ENCODE measurements at regions not wholly inside any gene's neighbourhood (a gene's known extent, or its start where the extent isn't known, plus 50 kb on each side); places are given as distances from the start of the nearest gene placed in this dataset.

DNA sequence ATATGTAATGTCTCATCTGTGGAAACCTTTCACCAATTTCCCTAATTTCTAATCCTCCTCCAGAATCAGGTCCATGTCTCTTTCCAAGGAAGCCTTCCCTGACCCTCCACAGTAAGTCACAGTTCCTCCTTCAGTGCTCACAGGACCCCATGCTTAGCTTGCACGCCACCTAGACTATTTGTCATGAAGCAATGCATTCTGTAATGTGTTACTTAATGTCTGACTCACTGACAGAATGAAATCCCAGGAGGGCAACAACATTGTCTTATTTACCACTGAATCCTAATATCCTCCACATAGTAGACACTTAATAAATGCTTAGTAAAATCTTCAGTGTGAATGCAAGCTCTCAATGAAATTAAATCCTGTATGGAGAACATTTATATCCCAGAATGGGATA lies 245.9 kb upstream of the PLD5 start:
- CTCF ChIA-PET, result no interaction called here
- Mint-ChIP-seq H3K4me1 (no peaks in the 10 kb centered on the region), H3K4me3 (no peak overlapping the region), H3K27me3 (no peaks in the 10 kb centered on the region), H3K36me3 (no peaks in the 10 kb centered on the region), H3K9me3 (ENCODE audit: low read depth) (peaks cover 5% of the 10 kb centered on the region), H3K27ac (no peak overlapping the region)
- DNase-seq, result no peak
- no peak for ATAC-seq

- Mint-ChIP-seq H3K27me3 (no peaks in the 10 kb centered on the region), H3K36me3 (no peaks in the 10 kb centered on the region), H3K4me1 (no peaks in the 10 kb centered on the region), H3K4me3 (no peak overlapping the region), H3K9me3 (ENCODE audit: low read depth) (no peaks in the 10 kb centered on the region), H3K27ac (no peak overlapping the region)
- ATAC-seq (no peak), DNase-seq (no peak)
- CTCF ChIA-PET, result no interaction called here
These were observed 239.7 kb upstream of the PLD5 start for GRCh38 chr1:242764161-242764560.

DNA sequence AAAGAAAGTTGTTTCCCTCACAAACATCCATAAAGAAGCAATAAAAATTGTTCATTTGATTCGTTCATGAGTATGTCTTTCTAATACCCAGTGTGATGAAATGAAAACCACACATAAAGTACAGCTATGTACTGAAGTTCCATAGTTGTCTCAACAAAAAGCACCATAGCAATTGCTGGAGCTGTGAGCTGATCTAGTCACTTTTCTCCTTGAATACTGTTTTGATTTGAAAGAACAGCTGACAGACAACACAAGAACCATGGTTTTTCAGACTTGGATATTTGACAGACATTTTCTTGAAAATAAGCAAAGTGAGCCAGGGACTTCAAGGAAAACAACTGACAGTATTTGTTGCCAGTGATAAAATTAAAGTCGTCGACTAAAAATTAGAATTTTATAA lies 237.1 kb upstream of the PLD5 start:
- Mint-ChIP-seq H3K4me1 (no peaks in the 10 kb centered on the region), H3K27ac (no peak overlapping the region), H3K27me3 (no peaks in the 10 kb centered on the region), H3K9me3 (ENCODE audit: low read depth) (no peaks in the 10 kb centered on the region), H3K4me3 (no peak overlapping the region), H3K36me3 (no peaks in the 10 kb centered on the region)
- CTCF ChIA-PET, result no interaction called here
- DNase-seq (no peak), ATAC-seq (no peak)

- Mint-ChIP-seq H3K4me1 (no peaks in the 10 kb centered on the region), H3K36me3 (no peaks in the 10 kb centered on the region), H3K27ac (no peak overlapping the region), H3K4me3 (no peak overlapping the region), H3K27me3 (no peaks in the 10 kb centered on the region), H3K9me3 (ENCODE audit: low read depth) (no peaks in the 10 kb centered on the region)
- ATAC-seq (no peak), DNase-seq (no peak)
- CTCF ChIA-PET, result no interaction called here
These were observed 230.4 kb upstream of the PLD5 start for GRCh38 chr1:242754926-242755325.

GRCh38 chr1:242754125-242754524 lies 229.6 kb upstream of the PLD5 start:
- no peak for DNase-seq
- H3K27ac Mint-ChIP-seq, result no peak overlapping the region
- H3K27me3 Mint-ChIP-seq, result no peaks in the 10 kb centered on the region
- H3K4me3 Mint-ChIP-seq, result no peak overlapping the region
- H3K9me3 Mint-ChIP-seq (ENCODE audit: low read depth), result no peaks in the 10 kb centered on the region
- CTCF ChIA-PET, result no interaction called here
- H3K4me1 Mint-ChIP-seq, result no peaks in the 10 kb centered on the region
- H3K36me3 Mint-ChIP-seq, result no peaks in the 10 kb centered on the region
- no peak for ATAC-seq

DNA sequence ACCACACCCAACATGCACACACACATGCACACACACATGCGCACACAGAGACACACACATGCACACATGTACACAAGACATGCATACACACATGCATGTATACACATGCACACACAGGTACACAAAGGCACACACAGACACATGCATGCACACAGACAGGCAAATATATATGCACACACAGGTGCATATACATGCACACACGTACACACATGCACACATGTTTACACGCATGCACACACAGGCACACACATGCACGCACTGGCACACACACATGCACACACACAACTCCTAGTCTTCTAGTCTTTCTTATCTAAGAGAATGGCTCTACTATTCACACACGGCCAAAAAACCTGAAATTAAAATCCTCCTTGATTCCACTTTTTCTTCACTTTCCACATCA lies 222.7 kb upstream of the PLD5 start:
- Mint-ChIP-seq H3K36me3 (no peaks in the 10 kb centered on the region), H3K4me3 (no peak overlapping the region), H3K27me3 (no peaks in the 10 kb centered on the region), H3K27ac (no peak overlapping the region), H3K4me1 (no peaks in the 10 kb centered on the region), H3K9me3 (ENCODE audit: low read depth) (peaks cover 4% of the 10 kb centered on the region)
- CTCF ChIA-PET, result no interaction called here
- no peak for DNase-seq
- no peak for ATAC-seq

- no peaks in the 10 kb centered on the region for H3K27me3 Mint-ChIP-seq
- ATAC-seq, result no peak
- H3K4me1 Mint-ChIP-seq, result no peaks in the 10 kb centered on the region
- peaks cover 10% of the 10 kb centered on the region for H3K9me3 Mint-ChIP-seq (ENCODE audit: low read depth)
- DNase-seq, result no peak
- CTCF ChIA-PET, result no interaction called here
- H3K36me3 Mint-ChIP-seq, result no peaks in the 10 kb centered on the region
- no peak overlapping the region for H3K27ac Mint-ChIP-seq
- H3K4me3 Mint-ChIP-seq, result no peak overlapping the region
These were observed 220.6 kb upstream of the PLD5 start for GRCh38 chr1:242745079-242745478.

DNA sequence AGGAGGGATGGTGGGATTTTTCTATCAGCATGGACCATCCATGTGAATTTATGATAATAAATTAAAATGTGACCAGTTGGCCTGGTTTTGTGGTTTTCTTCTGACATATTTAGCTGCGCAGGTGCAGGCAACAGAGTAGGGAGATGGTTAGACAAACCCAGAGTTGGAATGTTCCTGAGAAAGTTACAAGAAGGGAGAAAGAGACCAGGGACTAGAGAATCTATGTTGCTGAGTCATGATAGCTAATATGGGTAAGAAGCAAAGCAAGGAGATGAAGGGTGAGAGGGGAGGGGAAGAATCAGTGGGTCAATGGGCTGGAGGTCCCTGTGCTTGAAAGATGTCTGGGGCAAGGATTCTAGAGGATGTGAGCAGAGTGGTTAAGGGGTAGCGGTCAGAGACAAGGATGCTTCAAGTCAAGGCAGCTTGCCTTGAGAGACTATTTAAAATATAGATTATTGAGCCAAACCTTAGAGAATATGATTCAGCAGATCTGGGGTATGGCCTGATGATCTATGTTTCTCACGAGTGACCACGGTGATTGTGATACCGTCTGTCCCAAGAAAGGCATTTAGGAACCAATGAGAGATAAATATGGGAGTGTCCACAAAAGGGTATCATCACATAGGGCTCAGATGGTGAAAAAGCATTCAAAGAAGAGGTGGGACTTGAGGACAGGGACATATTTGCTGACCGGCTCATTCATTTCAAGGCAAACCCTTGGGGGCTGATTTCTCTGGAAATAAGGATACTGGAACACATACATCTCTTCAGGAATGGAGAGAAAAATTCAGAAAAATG lies 219.7 kb upstream of the PLD5 start:
- Mint-ChIP-seq H3K27me3 (no peaks in the 10 kb centered on the region), H3K36me3 (no peaks in the 10 kb centered on the region), H3K27ac (no peak overlapping the region), H3K4me1 (no peaks in the 10 kb centered on the region), H3K4me3 (no peak overlapping the region), H3K9me3 (ENCODE audit: low read depth) (peaks cover 10% of the 10 kb centered on the region)
- no peak for DNase-seq
- CTCF ChIA-PET, result no interaction called here
- no peak for ATAC-seq

DNA sequence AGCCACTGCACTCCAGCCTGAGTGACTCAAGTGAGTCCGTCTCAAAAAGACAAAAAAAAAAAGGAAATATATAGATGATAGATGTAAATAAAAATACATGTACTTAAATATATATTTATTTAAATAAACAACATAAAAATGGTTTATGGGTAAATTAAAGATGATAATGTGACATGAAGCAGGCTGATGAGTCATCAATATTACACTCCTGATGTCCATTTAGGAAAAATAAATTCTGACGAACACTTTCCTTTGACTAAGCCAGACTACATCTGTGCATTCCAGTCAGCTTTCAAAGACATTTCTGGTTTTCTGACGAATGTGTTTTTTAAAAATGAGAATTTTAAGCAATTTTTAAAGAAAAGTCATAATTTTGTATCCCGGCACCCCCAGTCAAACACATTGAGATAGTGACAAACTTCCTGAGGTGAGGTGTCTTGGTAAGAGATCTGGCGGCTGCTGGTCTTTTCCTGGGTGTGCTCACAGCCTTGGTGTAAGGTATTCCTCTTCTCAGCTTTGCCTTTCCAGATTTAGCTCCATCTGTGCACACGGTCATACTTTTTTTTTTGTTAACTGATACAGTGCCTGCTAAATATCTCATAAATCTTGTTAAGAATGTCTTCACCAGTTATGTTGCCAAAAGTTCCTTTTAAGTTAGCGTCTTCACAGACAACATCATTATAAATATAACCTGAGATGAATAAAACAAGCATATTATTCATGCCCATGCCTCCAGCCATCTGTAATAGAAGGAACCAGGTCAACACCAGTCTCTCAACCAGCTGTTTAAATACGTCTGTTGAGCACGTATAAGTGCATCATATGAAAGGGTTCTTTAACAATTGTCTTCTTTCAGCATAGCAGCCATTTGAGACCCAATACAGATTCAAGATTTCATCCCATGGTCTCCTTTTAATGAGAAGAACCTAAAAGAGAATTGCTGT lies 214.5 kb upstream of the PLD5 start:
- CTCF ChIA-PET, result no interaction called here
- ATAC-seq, result no peak
- no peaks in the 10 kb centered on the region for H3K27me3 Mint-ChIP-seq

DNA sequence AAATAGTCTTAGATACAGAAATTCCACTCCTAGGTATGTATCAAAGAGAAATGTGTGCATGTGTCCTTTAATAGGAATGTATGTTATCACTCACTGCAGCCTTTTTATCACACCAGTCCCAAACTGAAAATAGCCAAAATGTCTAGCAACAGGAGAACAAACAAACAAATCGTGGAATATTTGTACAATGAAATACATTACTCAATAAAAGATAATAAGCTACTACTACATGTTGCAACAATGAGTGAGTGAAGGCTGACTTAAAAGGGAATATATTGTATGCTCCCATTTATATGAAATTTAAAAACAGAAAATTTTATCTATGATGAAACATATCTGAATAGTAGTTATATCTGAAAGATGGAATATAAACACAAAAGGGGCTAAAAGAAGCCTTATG lies 212.1 kb upstream of the PLD5 start:
- Mint-ChIP-seq H3K4me3 (no peak overlapping the region), H3K4me1 (no peaks in the 10 kb centered on the region), H3K36me3 (no peaks in the 10 kb centered on the region), H3K9me3 (ENCODE audit: low read depth) (peaks cover 3% of the 10 kb centered on the region), H3K27ac (no peak overlapping the region), H3K27me3 (no peaks in the 10 kb centered on the region)
- ATAC-seq (no peak), DNase-seq (no peak)
- CTCF ChIA-PET, result no interaction called here

More for the DNA sequence above, 214.5 kb upstream of the PLD5 start:
- H3K4me3 Mint-ChIP-seq, result no peak overlapping the region
- no peak for DNase-seq
- no peaks in the 10 kb centered on the region for H3K36me3 Mint-ChIP-seq
- no peaks in the 10 kb centered on the region for H3K4me1 Mint-ChIP-seq
- H3K9me3 Mint-ChIP-seq (ENCODE audit: low read depth), result peaks cover 6% of the 10 kb centered on the region
- H3K27ac Mint-ChIP-seq, result no peak overlapping the region

GRCh38 chr1:242735323-242735722 lies 210.8 kb upstream of the PLD5 start:
- H3K27me3 Mint-ChIP-seq, result no peaks in the 10 kb centered on the region
- H3K9me3 Mint-ChIP-seq (ENCODE audit: low read depth), result no peaks in the 10 kb centered on the region
- no peak overlapping the region for H3K27ac Mint-ChIP-seq
- no peaks in the 10 kb centered on the region for H3K4me1 Mint-ChIP-seq
- CTCF ChIA-PET, result no interaction called here
- ATAC-seq, result no peak
- H3K4me3 Mint-ChIP-seq, result no peak overlapping the region
- no peak for DNase-seq
- H3K36me3 Mint-ChIP-seq, result no peaks in the 10 kb centered on the region

DNA sequence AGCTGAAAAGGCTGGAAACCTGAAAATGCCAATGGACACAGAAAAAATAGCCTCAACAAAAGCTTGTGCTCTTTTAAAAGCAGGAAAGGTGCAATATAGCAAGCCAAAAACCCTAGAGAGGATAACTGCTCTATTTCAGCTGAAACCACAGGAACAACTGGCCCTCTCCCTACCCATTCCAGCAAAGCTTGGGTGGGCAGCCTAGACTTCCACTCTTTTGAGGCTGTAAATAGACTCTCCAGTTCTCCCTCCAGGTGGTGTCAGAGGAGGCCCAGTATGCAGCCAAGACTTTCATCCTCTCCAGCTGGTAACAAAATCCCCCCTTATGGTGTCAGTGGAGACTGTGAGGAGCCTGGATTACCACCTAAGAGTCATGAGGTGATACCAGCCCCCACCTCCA lies 206.9 kb upstream of the PLD5 start:
- H3K27ac Mint-ChIP-seq, result no peak overlapping the region
- H3K36me3 Mint-ChIP-seq, result no peaks in the 10 kb centered on the region
- H3K9me3 Mint-ChIP-seq (ENCODE audit: low read depth), result no peaks in the 10 kb centered on the region
- DNase-seq (no peak), ATAC-seq (no peak)
- no peaks in the 10 kb centered on the region for H3K4me1 Mint-ChIP-seq
- CTCF ChIA-PET, result no interaction called here
- no peaks in the 10 kb centered on the region for H3K27me3 Mint-ChIP-seq
- H3K4me3 Mint-ChIP-seq, result no peak overlapping the region

DNA sequence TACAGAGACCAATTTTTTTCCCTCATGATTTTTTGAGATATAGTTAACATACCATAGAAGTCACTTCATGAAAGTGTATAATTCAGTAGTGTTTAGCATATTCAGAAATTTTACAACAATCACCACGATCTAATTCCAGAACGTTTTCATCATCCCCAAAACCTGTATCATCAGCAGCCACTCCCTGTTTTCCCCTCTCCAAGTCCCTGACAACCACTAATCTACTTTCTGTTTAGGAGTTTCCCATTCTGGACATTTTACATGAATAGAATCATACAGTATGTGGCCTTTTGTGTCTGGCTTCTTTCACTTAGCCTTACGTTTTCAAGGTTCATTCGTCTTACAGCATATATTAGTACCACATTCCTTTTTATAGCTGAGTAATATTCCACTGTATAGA lies 204.2 kb upstream of the PLD5 start:
- ATAC-seq (no peak), DNase-seq (no peak)
- Mint-ChIP-seq H3K36me3 (no peaks in the 10 kb centered on the region), H3K4me3 (no peak overlapping the region), H3K9me3 (ENCODE audit: low read depth) (no peaks in the 10 kb centered on the region), H3K4me1 (no peaks in the 10 kb centered on the region), H3K27ac (no peak overlapping the region), H3K27me3 (no peaks in the 10 kb centered on the region)
- CTCF ChIA-PET, result no interaction called here

DNA sequence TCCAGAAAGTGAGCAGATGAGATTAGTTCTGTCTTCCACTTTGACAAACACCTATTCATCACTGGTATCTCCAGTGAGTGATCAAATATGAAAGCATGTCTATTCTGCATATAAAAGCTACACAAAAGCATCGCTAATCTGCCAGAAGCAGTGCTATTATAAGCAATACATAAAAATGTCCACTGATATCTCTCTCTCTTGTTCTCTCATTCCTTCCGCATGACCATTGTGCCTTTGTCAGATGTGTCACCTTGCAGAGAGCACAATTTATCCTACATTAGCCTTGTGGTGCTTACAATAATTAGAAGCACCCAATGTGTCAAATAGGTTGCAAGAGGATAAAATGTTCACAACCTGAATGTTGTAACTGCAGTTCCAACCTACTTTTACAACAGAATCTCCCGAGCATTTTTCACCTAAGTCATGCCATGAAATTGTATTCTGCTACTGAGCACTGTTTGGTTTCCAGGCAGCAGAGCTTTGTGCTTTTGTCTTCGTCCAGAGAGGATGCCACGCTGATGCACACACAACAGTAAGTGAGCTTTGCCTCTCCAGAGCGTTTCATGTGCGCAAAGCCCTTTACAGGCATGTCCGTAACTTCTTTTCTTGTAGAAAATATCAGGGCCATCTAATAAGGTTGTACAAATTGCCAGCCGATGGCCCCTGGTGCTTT lies 198.7 kb upstream of the PLD5 start:
- no peaks in the 10 kb centered on the region for H3K4me1 Mint-ChIP-seq
- no peak overlapping the region for H3K4me3 Mint-ChIP-seq
- no peaks in the 10 kb centered on the region for H3K9me3 Mint-ChIP-seq (ENCODE audit: low read depth)
- CTCF ChIA-PET, result no interaction called here
- H3K27ac Mint-ChIP-seq, result no peak overlapping the region
- no peaks in the 10 kb centered on the region for H3K36me3 Mint-ChIP-seq
- no peak for ATAC-seq
- DNase-seq, result no peak
- no peaks in the 10 kb centered on the region for H3K27me3 Mint-ChIP-seq
